ENCODE measurements at regions not wholly inside any gene's neighbourhood (a gene's known extent, or its start where the extent isn't known, plus 50 kb on each side); places are given as distances from the start of the nearest gene placed in this dataset.

- Mint-ChIP-seq H3K4me3 (no peak overlapping the region), H3K27ac (no peak overlapping the region), H3K36me3 (ENCODE audit: low read depth) (peaks cover 23% of the 10 kb centered on the region), H3K9me3 (peaks cover 26% of the 10 kb centered on the region), H3K4me1 (peaks cover 16% of the 10 kb centered on the region), H3K27me3 (ENCODE audit: insufficient read depth, low read depth, poor library complexity) (peaks cover 6% of the 10 kb centered on the region)
- Histone ChIP-seq H3K4me1 (ENCODE audit: insufficient read depth) (peaks cover 8% of the 10 kb centered on the region), H3K9me2 (ENCODE audit: insufficient read depth) (peaks cover 14% of the 10 kb centered on the region), H4K20me1 (replicated peaks; ENCODE audit: insufficient read depth) (no peaks in the 10 kb centered on the region), H3K4me2 (no peak overlapping the region), H3K27ac (ENCODE audit: low read depth) (no peak overlapping the region), H3K27me3 (ENCODE audit: insufficient read depth) (no peaks in the 10 kb centered on the region), H3F3A (replicated peaks; ENCODE audit: low read depth) (no peaks in the 10 kb centered on the region), H2AFZ (no peak overlapping the region), H3K36me3 (ENCODE audit: insufficient read depth) (no peaks in the 10 kb centered on the region), H3K4me3 (no peak overlapping the region), H3K79me2 (replicated peaks; ENCODE audit: insufficient read depth) (no peaks in the 10 kb centered on the region)
- no peak for DNase-seq (ENCODE audit: low spot score)
- ATAC-seq, result no peak
- TF ChIP-seq JUNB (IDR thresholded peaks at IDR 0.05; ENCODE audit: unreplicated experiment), result no peak
- no peak for TF ChIP-seq CTCF (conservative IDR thresholded peaks at IDR 0.05; ENCODE audit: low read depth in 2 of 2)
- TF ChIP-seq EZH2phosphoT487 (IDR thresholded peaks at IDR 0.05; ENCODE audit: unreplicated experiment), result no peak
- TF ChIP-seq ZNF331 (CRISPR knock-in tag; IDR thresholded peaks at IDR 0.05; ENCODE audit: low read depth), result no peak
- TF ChIP-seq EZH2 (IDR thresholded peaks at IDR 0.05; ENCODE audit: low read depth, unreplicated experiment), result no peak
These were observed 125.7 kb upstream of the ARID1B start for GRCh38 chr6:156651486-156651885.

- no peak for DNase-seq (ENCODE audit: low spot score)
- Mint-ChIP-seq H3K27me3 (ENCODE audit: insufficient read depth, low read depth, poor library complexity) (peaks cover 6% of the 10 kb centered on the region), H3K27ac (no peak overlapping the region), H3K36me3 (ENCODE audit: low read depth) (peaks cover 23% of the 10 kb centered on the region), H3K4me1 (peaks cover 15% of the 10 kb centered on the region), H3K4me3 (no peak overlapping the region), H3K9me3 (peaks cover 26% of the 10 kb centered on the region)
- Histone ChIP-seq H3F3A (replicated peaks; ENCODE audit: low read depth) (no peaks in the 10 kb centered on the region), H3K9me2 (ENCODE audit: insufficient read depth) (peaks cover 9% of the 10 kb centered on the region; the same call in 1 of the 2 replicates), H3K4me2 (no peak overlapping the region), H3K4me3 (no peak overlapping the region), H4K20me1 (replicated peaks; ENCODE audit: insufficient read depth) (no peaks in the 10 kb centered on the region), H3K79me2 (replicated peaks; ENCODE audit: insufficient read depth) (no peaks in the 10 kb centered on the region), H3K4me1 (ENCODE audit: insufficient read depth) (peaks cover 8% of the 10 kb centered on the region), H3K27ac (ENCODE audit: low read depth) (no peak overlapping the region), H3K36me3 (ENCODE audit: insufficient read depth) (no peaks in the 10 kb centered on the region), H3K27me3 (ENCODE audit: insufficient read depth) (no peaks in the 10 kb centered on the region), H2AFZ (no peak overlapping the region)
- no peak for ATAC-seq
- no peak for TF ChIP-seq EZH2 (IDR thresholded peaks at IDR 0.05; ENCODE audit: low read depth, unreplicated experiment)
- no peak for TF ChIP-seq NANOG (IDR thresholded peaks at IDR 0.05; ENCODE audit: borderline replicate concordance)
- TF ChIP-seq ZNF331 (CRISPR knock-in tag; IDR thresholded peaks at IDR 0.05; ENCODE audit: low read depth), result no peak
- TF ChIP-seq STAT1 (IDR thresholded peaks at IDR 0.05; ENCODE audit: unreplicated experiment), result no peak
- TF ChIP-seq ZNF462 (CRISPR knock-in tag; IDR thresholded peaks at IDR 0.05), result no peak
- no peak for TF ChIP-seq REST (IDR thresholded peaks at IDR 0.05; ENCODE audit: unreplicated experiment)
- TF ChIP-seq CREB1 (CRISPR knock-in tag; IDR thresholded peaks at IDR 0.05; ENCODE audit: low read depth), result no peak
- TF ChIP-seq ZNF114 (CRISPR knock-in tag; IDR thresholded peaks at IDR 0.05), result no peak
These were observed 126.2 kb upstream of the ARID1B start for GRCh38 chr6:156650896-156651390.

All from GM23338 (cell line).